ENCODE measurements at regions not wholly inside any gene's neighbourhood (a gene's known extent, or its start where the extent isn't known, plus 50 kb on each side); places are given as distances from the start of the nearest gene placed in this dataset.

- no peaks in the 10 kb centered on the region for H3K4me1 ChIP-seq (ENCODE audit: control insufficient read depth, insufficient read depth, low read length)
- H3K4me1 Mint-ChIP-seq, result peaks cover 2% of the 10 kb centered on the region
- no peak overlapping the region for H3K4me3 ChIP-seq (ENCODE audit: low read length)
- DNase-seq, result no peak
- no peaks in the 10 kb centered on the region for H3K9me3 Mint-ChIP-seq
- no peak overlapping the region for H3K4me3 Mint-ChIP-seq
- TF ChIP-seq CTCF (conservative IDR thresholded peaks at IDR 0.05), result no peak
- H3K9ac ChIP-seq (ENCODE audit: extremely low read depth, low read length, poor library complexity, severe bottlenecking), result no peak overlapping the region
- H3K36me3 ChIP-seq (ENCODE audit: control insufficient read depth, insufficient read depth, low read length), result no peaks in the 10 kb centered on the region
- no peaks in the 10 kb centered on the region for H3K27me3 Mint-ChIP-seq (ENCODE audit: insufficient read depth)
- no peak overlapping the region for H3K27ac Mint-ChIP-seq
- no peaks in the 10 kb centered on the region for H3K36me3 Mint-ChIP-seq (ENCODE audit: low read depth)
- WGBS, 2 experiments (ENCODE audit: insufficient coverage in 1 of 2, insufficient read length in 1 of 2), result 92 to 100% methylated on average over 2 of the region's 2 CpGs
- H3K9me3 ChIP-seq (ENCODE audit: control insufficient read depth, low read length), result no peaks in the 10 kb centered on the region
- H3K27ac ChIP-seq (ENCODE audit: low read depth, low read length), result no peak overlapping the region
- H3K27me3 ChIP-seq (ENCODE audit: control insufficient read depth, insufficient read depth, low read length, poor library complexity, severe bottlenecking), result no peaks in the 10 kb centered on the region
Observed at GRCh38 chr21:17729455-17729854, 89.7 kb downstream of the C21orf91 start.

DNA sequence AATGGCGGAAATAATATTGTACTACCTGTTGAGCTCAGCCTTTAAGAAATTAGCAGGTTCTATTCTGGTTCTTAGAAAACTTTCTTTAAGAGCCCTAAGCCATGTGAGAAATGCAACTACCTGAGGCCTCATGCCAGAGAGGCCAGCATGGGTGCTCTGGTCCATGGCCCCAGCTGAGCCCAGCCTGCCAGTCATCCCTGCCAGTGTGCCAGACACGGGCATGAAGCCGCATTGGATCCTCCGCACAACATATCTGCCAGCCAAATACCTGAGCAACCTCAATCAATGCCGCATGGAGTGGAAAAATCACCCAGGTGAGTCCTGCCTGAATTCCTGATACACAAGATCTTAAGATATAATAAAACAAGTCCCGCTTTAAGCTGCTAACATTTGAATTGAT is 91.8 kb downstream of the C21orf91 start:
- H3K4me1 Mint-ChIP-seq, result peaks cover 2% of the 10 kb centered on the region
- Histone ChIP-seq H3K4me3 (ENCODE audit: low read length) (no peak overlapping the region), H3K27me3 (ENCODE audit: control insufficient read depth, insufficient read depth, low read length, poor library complexity, severe bottlenecking) (no peaks in the 10 kb centered on the region), H3K27ac (ENCODE audit: low read depth, low read length) (no peak overlapping the region), H3K4me1 (ENCODE audit: control insufficient read depth, insufficient read depth, low read length) (no peaks in the 10 kb centered on the region), H3K36me3 (ENCODE audit: control insufficient read depth, insufficient read depth, low read length) (no peaks in the 10 kb centered on the region), H3K9me3 (ENCODE audit: control insufficient read depth, low read length) (no peaks in the 10 kb centered on the region), H3K9ac (ENCODE audit: extremely low read depth, low read length, poor library complexity, severe bottlenecking) (no peak overlapping the region)
- 77 to 80% methylated on average over 3 to 6 of the region's 6 CpGs for WGBS, 2 experiments (ENCODE audit: insufficient coverage in 1 of 2, insufficient read length in 1 of 2)
- no peak for DNase-seq
- H3K27ac Mint-ChIP-seq, result no peak overlapping the region
- no peaks in the 10 kb centered on the region for H3K27me3 Mint-ChIP-seq (ENCODE audit: insufficient read depth)
- TF ChIP-seq CTCF (conservative IDR thresholded peaks at IDR 0.05), result no peak
- peaks cover 10% of the 10 kb centered on the region for H3K9me3 Mint-ChIP-seq
- no peak overlapping the region for H3K4me3 Mint-ChIP-seq
- no peaks in the 10 kb centered on the region for H3K36me3 Mint-ChIP-seq (ENCODE audit: low read depth)

GRCh38 chr21:17726047-17726829 is 92.9 kb downstream of the C21orf91 start:
- TF ChIP-seq CTCF (conservative IDR thresholded peaks at IDR 0.05), result peak; percentile 63
- Mint-ChIP-seq H3K36me3 (ENCODE audit: low read depth) (peaks cover 3% of the 10 kb centered on the region), H3K27ac (no peak overlapping the region), H3K9me3 (peaks cover 19% of the 10 kb centered on the region), H3K27me3 (ENCODE audit: insufficient read depth) (no peaks in the 10 kb centered on the region), H3K4me1 (peaks cover 2% of the 10 kb centered on the region), H3K4me3 (no peak overlapping the region)
- Histone ChIP-seq H3K27me3 (ENCODE audit: control insufficient read depth, insufficient read depth, low read length, poor library complexity, severe bottlenecking) (no peaks in the 10 kb centered on the region), H3K36me3 (ENCODE audit: control insufficient read depth, insufficient read depth, low read length) (no peaks in the 10 kb centered on the region), H3K4me3 (ENCODE audit: low read length) (no peak overlapping the region), H3K4me1 (ENCODE audit: control insufficient read depth, insufficient read depth, low read length) (no peaks in the 10 kb centered on the region), H3K27ac (ENCODE audit: low read depth, low read length) (no peak overlapping the region), H3K9me3 (ENCODE audit: control insufficient read depth, low read length) (peaks cover 8% of the 10 kb centered on the region), H3K9ac (ENCODE audit: extremely low read depth, low read length, poor library complexity, severe bottlenecking) (no peak overlapping the region)
- peak; percentile 49 for DNase-seq
- 87 to 88% methylated on average over 7 to 8 of the region's 8 CpGs for WGBS, 2 experiments (ENCODE audit: insufficient coverage in 1 of 2, insufficient read length in 1 of 2)

All from endodermal cell (in vitro differentiated cells).